ENCODE measurements at regions not wholly inside any gene's neighbourhood (a gene's known extent, or its start where the extent isn't known, plus 50 kb on each side); places are given as distances from the start of the nearest gene placed in this dataset.

DNA sequence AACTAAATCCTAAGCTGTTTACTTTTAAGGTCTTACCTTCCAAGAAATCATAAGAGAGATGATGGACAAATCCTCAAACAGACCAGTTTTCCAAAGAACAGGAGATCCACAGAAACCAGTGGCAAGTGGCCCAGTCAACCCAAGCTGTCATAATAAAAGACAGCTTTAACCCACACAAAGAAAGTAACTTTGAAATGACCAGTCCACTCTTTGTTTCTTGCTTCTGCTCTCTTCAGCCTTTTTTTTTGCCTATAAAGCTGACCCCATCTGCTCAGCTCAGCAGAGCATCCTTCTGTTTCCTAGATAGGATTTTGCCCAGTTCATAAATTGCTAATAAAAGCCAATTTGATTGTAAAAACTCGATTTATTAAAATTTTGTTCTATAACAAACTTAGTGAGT lies 299.4 kb downstream of the OXSM start (continued):
- TF ChIP-seq, protein P1, sequence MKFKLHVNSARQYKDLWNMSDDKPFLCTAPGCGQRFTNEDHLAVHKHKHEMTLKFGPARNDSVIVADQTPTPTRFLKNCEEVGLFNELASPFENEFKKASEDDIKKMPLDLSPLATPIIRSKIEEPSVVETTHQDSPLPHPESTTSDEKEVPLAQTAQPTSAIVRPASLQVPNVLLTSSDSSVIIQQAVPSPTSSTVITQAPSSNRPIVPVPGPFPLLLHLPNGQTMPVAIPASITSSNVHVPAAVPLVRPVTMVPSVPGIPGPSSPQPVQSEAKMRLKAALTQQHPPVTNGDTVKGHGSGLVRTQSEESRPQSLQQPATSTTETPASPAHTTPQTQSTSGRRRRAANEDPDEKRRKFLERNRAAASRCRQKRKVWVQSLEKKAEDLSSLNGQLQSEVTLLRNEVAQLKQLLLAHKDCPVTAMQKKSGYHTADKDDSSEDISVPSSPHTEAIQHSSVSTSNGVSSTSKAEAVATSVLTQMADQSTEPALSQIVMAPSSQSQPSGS (IDR thresholded peaks at IDR 0.05; ENCODE audit: low read length): no peak

DNA sequence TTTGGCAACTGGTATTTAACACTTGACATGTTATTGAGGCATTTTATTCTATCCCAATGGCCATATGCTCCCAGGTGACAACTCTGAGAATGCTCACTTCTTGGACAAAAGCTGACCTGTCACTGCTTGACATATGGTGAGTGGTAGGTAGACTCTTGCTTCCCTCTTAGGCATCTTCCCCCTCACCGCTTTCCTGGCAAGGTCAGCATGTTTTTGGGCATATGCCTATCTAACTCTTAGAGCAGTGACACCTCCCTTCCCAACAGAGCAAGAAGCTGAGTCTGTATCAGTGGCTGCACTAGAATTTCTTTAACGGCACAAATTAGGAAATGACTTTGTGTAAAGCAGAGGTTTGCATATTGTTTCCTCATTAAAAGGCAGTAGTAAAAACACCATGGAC lies 300.7 kb downstream of the OXSM start:
- Histone ChIP-seq H3K4me2 (ENCODE audit: control insufficient read depth, insufficient read depth) (no peak overlapping the region), H3K27ac (ENCODE audit: control insufficient read depth, insufficient read depth) (no peak overlapping the region), H4K20me1 (ENCODE audit: control insufficient read depth, insufficient read depth) (no peaks in the 10 kb centered on the region), H3K9me3 (replicated peaks; ENCODE audit: control insufficient read depth, insufficient read depth, low read length) (no peaks in the 10 kb centered on the region; the same call in 2 of the 3 replicates), H3K36me3 (ENCODE audit: control insufficient read depth in 2 of 2, insufficient read depth in 2 of 2, low read length in 1 of 2) (no peaks in the 10 kb centered on the region), H3K27me3 (replicated peaks in 1 of 2; ENCODE audit: control insufficient read depth in 2 of 2, insufficient read depth in 2 of 2, low read length in 1 of 2) (no peaks in the 10 kb centered on the region), H3K4me3 (no peak overlapping the region), H3K4me1 (ENCODE audit: control insufficient read depth, insufficient read depth, low read length) (no peaks in the 10 kb centered on the region), H3K9ac (ENCODE audit: control insufficient read depth, insufficient read depth, low read length) (no peak overlapping the region), H2AFZ (ENCODE audit: control insufficient read depth, low read depth, low read length) (no peak overlapping the region), H3K79me2 (ENCODE audit: control insufficient read depth, insufficient read depth, low read length) (no peaks in the 10 kb centered on the region)
- DNase-seq (ENCODE audit: low read depth, low spot score) (no peak), ATAC-seq (no peak), FAIRE-seq (no peak)
- 17% methylated on average over 2 of the region's 2 CpGs for WGBS (ENCODE audit: insufficient coverage, insufficient replicate concordance, low lambda C conversion rate, missing lambda C conversion rate)
- TF ChIP-seq, protein P2, sequence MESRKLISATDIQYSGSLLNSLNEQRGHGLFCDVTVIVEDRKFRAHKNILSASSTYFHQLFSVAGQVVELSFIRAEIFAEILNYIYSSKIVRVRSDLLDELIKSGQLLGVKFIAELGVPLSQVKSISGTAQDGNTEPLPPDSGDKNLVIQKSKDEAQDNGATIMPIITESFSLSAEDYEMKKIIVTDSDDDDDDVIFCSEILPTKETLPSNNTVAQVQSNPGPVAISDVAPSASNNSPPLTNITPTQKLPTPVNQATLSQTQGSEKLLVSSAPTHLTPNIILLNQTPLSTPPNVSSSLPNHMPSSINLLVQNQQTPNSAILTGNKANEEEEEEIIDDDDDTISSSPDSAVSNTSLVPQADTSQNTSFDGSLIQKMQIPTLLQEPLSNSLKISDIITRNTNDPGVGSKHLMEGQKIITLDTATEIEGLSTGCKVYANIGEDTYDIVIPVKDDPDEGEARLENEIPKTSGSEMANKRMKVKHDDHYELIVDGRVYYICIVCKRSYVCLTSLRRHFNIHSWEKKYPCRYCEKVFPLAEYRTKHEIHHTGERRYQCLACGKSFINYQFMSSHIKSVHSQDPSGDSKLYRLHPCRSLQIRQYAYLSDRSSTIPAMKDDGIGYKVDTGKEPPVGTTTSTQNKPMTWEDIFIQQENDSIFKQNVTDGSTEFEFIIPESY (IDR thresholded peaks at IDR 0.05): no peak
- TF ChIP-seq NFXL1 (IDR thresholded peaks at IDR 0.05; ENCODE audit: borderline replicate concordance) (no peak), ZNF24 (IDR thresholded peaks at IDR 0.05) (no peak), FOXM1 (IDR thresholded peaks at IDR 0.05; ENCODE audit: low read depth, low read length) (no peak), EED (IDR thresholded peaks at IDR 0.05; ENCODE audit: low read depth) (no peak), IKZF1 (conservative IDR thresholded peaks at IDR 0.05) (no peak), SRF (IDR thresholded peaks at IDR 0.05; ENCODE audit: low read depth in 2 of 2, low read length in 2 of 2) (no peak)
- in situ Hi-C loops (cut with MboI): no loop called here
- ChIA-PET RAD21 (ENCODE audit: unreplicated experiment) (no interaction called here), CTCF (no interaction called here), POLR2A (no interaction called here), SMC1A (ENCODE audit: uncharacterized antibody, unreplicated experiment) (no interaction called here)
- no TSS peak for BruUV-seq (replicated peaks)
- intact Hi-C loops (cut with micrococcal nuclease; ENCODE audit: unreplicated experiment): no loop called here
